GM12801 (cell line): ENCODE measurements at regions not wholly inside any gene's neighbourhood (a gene's known extent, or its start where the extent isn't known, plus 50 kb on each side); places are given as distances from the start of the nearest gene placed in this dataset.

Experiments
- CTCF ChIP-seq: IDR thresholded peaks from one replicate; pipeline ENCODE4 v1.5.1; 2011; ENCODE audit warnings: control low read depth; ENCODE audit not compliant: insufficient read length; ENCODE audit errors: extremely low read depth

- TF ChIP-seq CTCF, result no peak
Observed at GRCh38 chr2:136167721-136168475, 49.9 kb upstream of the CXCR4 start.
